GM12878 (cell line): ENCODE measurements at regions not wholly inside any gene's neighbourhood (a gene's known extent, or its start where the extent isn't known, plus 50 kb on each side); places are given as distances from the start of the nearest gene placed in this dataset.

Experiments
- ATAC-seq: fragments of 200-7000 bp; cut with Tn5 transposase; 3 replicates; pipeline ENCODE4 v1.9.1; 2020; ENCODE audit warnings: mild to moderate bottlenecking, moderate library complexity
- BruUV-seq: library from RNA; stranded (reverse); fragments of 400-500 nt; replicated peaks from 2 replicates; lab custom pipeline; 2021; lab: Mats Ljungman, UMichigan
- CTCF ChIA-PET: fragments of 300-600 bp; sonication (Branson Sonifier 250); formaldehyde crosslinking; extraction: SDS; loops from one replicate; lab custom pipeline; 2021; ENCODE audit warnings: inconsistent platforms; lab: Yijun Ruan, JAX
- POLR2A ChIA-PET: fragments of 350-600 bp; formaldehyde crosslinking; extraction: SDS; loops from one replicate; lab custom pipeline; 2021; ENCODE audit warnings: inconsistent platforms; lab: Charles Lee
- RAD21 ChIA-PET: fragments of 300-600 bp; sonication (Branson Sonifier 250); formaldehyde crosslinking; loops from one replicate; lab custom pipeline; 2023; ENCODE audit warnings: antibody characterized with exemption; ENCODE audit not compliant: unreplicated experiment; lab: Charles Lee
- SMC1A ChIA-PET: fragments of 300-600 bp; sonication (Branson Sonifier 250); formaldehyde crosslinking; loops from one replicate; lab custom pipeline; 2023; ENCODE audit not compliant: unreplicated experiment, uncharacterized antibody; lab: Charles Lee
- DNase-seq: peaks from one replicate; pipeline ENCODE4 v3.0.0-alpha.2; 2011; ENCODE audit warnings: low read depth, low spot score
- FAIRE-seq: peaks from 3 replicates; lab custom pipeline; 2011; peaks lifted over from hg19 to GRCh38; lab: Jason Lieb, UNC
- H2AFZ ChIP-seq: 2 replicates; pipeline ENCODE4 v1.6.0; 2011; ENCODE audit warnings: low read depth, low read length, control low read depth; ENCODE audit not compliant: control insufficient read depth
- H3K27ac ChIP-seq: 2 replicates; pipeline ENCODE4 v1.5.1; 2011; ENCODE audit warnings: control low read depth; ENCODE audit not compliant: control insufficient read depth, insufficient read depth
- H3K27me3 ChIP-seq, 2 experiments: replicated peaks in 1 of 2; 2 replicates each; pipeline versions ENCODE4 v1.6.0 to v1.6.1; 2011; ENCODE audit warnings: low read length in 1 of 2; ENCODE audit not compliant: control insufficient read depth in 2 of 2, insufficient read depth in 2 of 2
- H3K36me3 ChIP-seq, 2 experiments: 2 replicates each; pipeline ENCODE4 v1.5.1; 2011; ENCODE audit warnings: low read length in 1 of 2; ENCODE audit not compliant: control insufficient read depth in 2 of 2, insufficient read depth in 2 of 2
- H3K4me1 ChIP-seq: 2 replicates; pipeline ENCODE4 v1.6.1; 2011; ENCODE audit warnings: mild to moderate bottlenecking, low read length, moderate library complexity, mixed read lengths; ENCODE audit not compliant: control insufficient read depth, insufficient read depth
- H3K4me2 ChIP-seq: 2 replicates; pipeline ENCODE4 v1.6.0; 2011; ENCODE audit warnings: control low read depth; ENCODE audit not compliant: control insufficient read depth, insufficient read depth
- H3K4me3 ChIP-seq: fragments of 200-600 bp; sonication (generic); 2 replicates; pipeline ENCODE4 v1.5.1; 2016
- H3K79me2 ChIP-seq: 2 replicates; pipeline ENCODE4 v1.6.0; 2011; ENCODE audit warnings: low read length; ENCODE audit not compliant: control insufficient read depth, insufficient read depth
- H3K9ac ChIP-seq: 2 replicates; pipeline ENCODE4 v1.8.0; 2011; ENCODE audit warnings: low read length, control low read depth, mixed read lengths; ENCODE audit not compliant: control insufficient read depth, insufficient read depth
- H3K9me3 ChIP-seq: replicated peaks from 3 replicates; pipeline ENCODE4 v1.5.1; 2011; ENCODE audit warnings: mild to moderate bottlenecking, low read length; ENCODE audit not compliant: control insufficient read depth, insufficient read depth
- H4K20me1 ChIP-seq: 2 replicates; pipeline ENCODE4 v1.6.0; 2011; ENCODE audit not compliant: control insufficient read depth, insufficient read depth
- ATF2 ChIP-seq: IDR thresholded peaks from 2 replicates; pipeline ENCODE4 v1.6.1; 2012; ENCODE audit warnings: low read length, inconsistent platforms
- BACH1 ChIP-seq: fragments of 450-650 bp; IDR thresholded peaks from 2 replicates; pipeline ENCODE4 v1.6.1; 2017; ENCODE audit warnings: mild to moderate bottlenecking, borderline replicate concordance
- BCL11A ChIP-seq: IDR thresholded peaks from 2 replicates; pipeline ENCODE4 v1.6.1; 2011; ENCODE audit warnings: low read depth, low read length
- BHLHE40 ChIP-seq, 2 experiments: fragments of 450-650 bp in 1 of 2; IDR thresholded peaks; 2 replicates each; pipeline ENCODE4 v1.6.1; 2011 to 2017; ENCODE audit warnings: low read depth in 2 of 2, borderline replicate concordance in 1 of 2, improper control_type of control experiment in 1 of 2, low read length in 1 of 2, mild to moderate bottlenecking in 1 of 2
- BRCA1 ChIP-seq: IDR thresholded peaks from 2 replicates; pipeline ENCODE4 v1.6.1; 2011; ENCODE audit warnings: low read depth, low read length, improper control_type of control experiment
- CBX3 ChIP-seq: fragments of 200-600 bp; sonication (generic); IDR thresholded peaks from 2 replicates; pipeline ENCODE4 v1.6.1; 2016; ENCODE audit warnings: low read depth, borderline replicate concordance
- CEBPZ ChIP-seq: fragments of 150-350 bp; IDR thresholded peaks from 2 replicates; pipeline ENCODE4 v1.6.1; 2016; ENCODE audit warnings: low read depth, low read length
- ETV6 ChIP-seq, 2 experiments: fragments of 450-650 bp in 1 of 2; IDR thresholded peaks in 1 of 2; conservative IDR thresholded peaks in 1 of 2; 2 replicates each; pipeline ENCODE4 v1.6.1; 2014; ENCODE audit warnings: antibody characterized with exemption in 1 of 2, borderline replicate concordance in 1 of 2, low read depth in 1 of 2, mild to moderate bottlenecking in 1 of 2, moderate library complexity in 1 of 2
- GABPA ChIP-seq: IDR thresholded peaks from 2 replicates; pipeline ENCODE4 v1.6.1; 2014; ENCODE audit warnings: antibody characterized with exemption, low read depth, mild to moderate bottlenecking, inconsistent platforms
- HDAC6 ChIP-seq: fragments of 200-600 bp; sonication (generic); IDR thresholded peaks from one replicate; pipeline ENCODE4 v1.8.0; 2017; ENCODE audit warnings: antibody characterized with exemption; ENCODE audit not compliant: unreplicated experiment
- HDGF ChIP-seq: fragments of 450-650 bp; IDR thresholded peaks from 2 replicates; pipeline ENCODE4 v1.6.1; 2016; ENCODE audit warnings: antibody characterized with exemption
- LARP7 ChIP-seq: fragments of 450-650 bp; IDR thresholded peaks from 2 replicates; pipeline ENCODE4 v1.6.1; 2017; ENCODE audit warnings: mild to moderate bottlenecking
- MYB ChIP-seq: fragments of 150-350 bp; IDR thresholded peaks from 2 replicates; pipeline ENCODE4 v1.6.1; 2014; ENCODE audit warnings: mild to moderate bottlenecking, low read depth, low read length, borderline replicate concordance
- SMC3 ChIP-seq: IDR thresholded peaks from 2 replicates; pipeline ENCODE4 v1.6.1; 2011; ENCODE audit warnings: low read length, improper control_type of control experiment, borderline replicate concordance
- SUZ12 ChIP-seq: fragments of 200-600 bp; sonication (generic); IDR thresholded peaks from one replicate; pipeline ENCODE4 v1.6.1; 2018; ENCODE audit warnings: antibody characterized with exemption, mild to moderate bottlenecking; ENCODE audit not compliant: unreplicated experiment
- USF1 ChIP-seq: IDR thresholded peaks from 2 replicates; pipeline ENCODE4 v1.6.1; 2011; ENCODE audit warnings: borderline replicate concordance, low read depth, mild to moderate bottlenecking, moderate library complexity, mixed read lengths, low read length; ENCODE audit not compliant: insufficient read depth; ENCODE audit errors: extremely low read length
- WRNIP1 ChIP-seq: IDR thresholded peaks from 2 replicates; pipeline ENCODE4 v1.6.1; 2011; ENCODE audit warnings: low read depth, low read length, improper control_type of control experiment, borderline replicate concordance
- ZNF207 ChIP-seq: fragments of 450-650 bp; IDR thresholded peaks from 2 replicates; pipeline ENCODE4 v1.6.1; 2014; ENCODE audit warnings: antibody characterized with exemption, mild to moderate bottlenecking, borderline replicate concordance
- ZSCAN29 ChIP-seq: fragments of 450-650 bp; IDR thresholded peaks from 2 replicates; pipeline ENCODE4 v1.6.1; 2017; ENCODE audit warnings: mild to moderate bottlenecking, moderate library complexity
- ZZZ3 ChIP-seq: IDR thresholded peaks from 2 replicates; pipeline ENCODE4 v1.6.1; 2011; ENCODE audit warnings: low read depth; ENCODE audit not compliant: control insufficient read depth, insufficient read length
- WGBS: methylation state at CpG from one replicate; pipeline ENCODE4 v1.1.6; 2016; ENCODE audit warnings: low lambda C conversion rate; ENCODE audit not compliant: insufficient replicate concordance, insufficient coverage; ENCODE audit errors: missing lambda C conversion rate; 5-methylcytosine and 5-hydroxymethylcytosine counted together
- in situ Hi-C: fragments of 300-500 bp; cut with MboI; formaldehyde crosslinking; loops from 9 replicates; pipeline ENCODE4 v1.14.3; 2018; ENCODE audit warnings: mixed read lengths
- intact Hi-C: fragments of 100-400 bp; cut with micrococcal nuclease; formaldehyde crosslinking; loops from one replicate; pipeline ENCODE4 v1.14.2; 2022; ENCODE audit not compliant: unreplicated experiment

- Histone ChIP-seq H3K27ac (no peak overlapping the region), H3K27me3 (no peaks in the 10 kb centered on the region), H3K9ac (no peak overlapping the region), H3K9me3 (no peaks in the 10 kb centered on the region), H3K79me2 (no peaks in the 10 kb centered on the region), H3K4me2 (no peak overlapping the region), H4K20me1 (no peaks in the 10 kb centered on the region), H3K36me3 (no peaks in the 10 kb centered on the region), H3K4me3 (no peak overlapping the region), H3K4me1 (no peaks in the 10 kb centered on the region), H2AFZ (no peak overlapping the region)
- RAD21 ChIA-PET: no interaction called here
- POLR2A ChIA-PET: no interaction called here
- in situ Hi-C loops (no loop called here), intact Hi-C loops (no loop called here)
- ATAC-seq (no peak), FAIRE-seq (no peak), DNase-seq (no peak)
- no peak for TF ChIP-seq ATF2
- no peak for TF ChIP-seq CBX3
- no peak for TF ChIP-seq ZZZ3
- no peak for TF ChIP-seq ETV6 (conservative IDR thresholded peaks at IDR 0.05 in 1 of 2, IDR thresholded peaks at IDR 0.05 in 1 of 2; ENCODE audit: borderline replicate concordance in 1 of 2, low read depth in 1 of 2)
- TF ChIP-seq GABPA: no peak
- no peak for TF ChIP-seq LARP7
- no peak for TF ChIP-seq BRCA1
- TF ChIP-seq SMC3: no peak
- no peak for TF ChIP-seq ZSCAN29
- no peak for TF ChIP-seq MYB
- no peak for TF ChIP-seq HDAC6
- TF ChIP-seq WRNIP1: no peak
- TF ChIP-seq BHLHE40 (IDR thresholded peaks at IDR 0.05; ENCODE audit: borderline replicate concordance in 1 of 2, low read depth in 2 of 2, low read length in 1 of 2): no peak
- no peak for TF ChIP-seq CEBPZ
- no peak for TF ChIP-seq BCL11A
- no peak for TF ChIP-seq HDGF
- TF ChIP-seq BACH1: no peak
- TF ChIP-seq USF1: no peak
- no peak for TF ChIP-seq ZNF207
- no peak for TF ChIP-seq SUZ12
- CTCF ChIA-PET: no interaction called here
- WGBS: 10% methylated on average over 10 of the region's 10 CpGs
- no TSS peak for BruUV-seq
- SMC1A ChIA-PET: interaction anchor here (0.9 to 1.1 kb wide), 2 partner anchors 10 to 96 kb away, joined by 3 read pairs; no protein-coding TSS in a partner anchor
These were observed 307.8 kb upstream of the CDH11 start for GRCh38 chr16:65429504-65430181.
